OCI-LY7 (cell line): ENCODE measurements at regions not wholly inside any gene's neighbourhood (a gene's known extent, or its start where the extent isn't known, plus 50 kb on each side); places are given as distances from the start of the nearest gene placed in this dataset.

Experiments used
- BruUV-seq: library from RNA; stranded (reverse); fragments of 400-500 nt; replicated peaks from 2 replicates; lab custom pipeline; 2021; lab: Mats Ljungman, UMichigan
- CTCF ChIA-PET: fragments of 300-600 bp; sonication (Branson Sonifier 250); formaldehyde crosslinking; loops from one replicate; lab custom pipeline; 2022; ENCODE audit warnings: antibody characterized with exemption; ENCODE audit not compliant: unreplicated experiment; lab: Charles Lee
- POLR2A ChIA-PET: fragments of 300-600 bp; sonication (Branson Sonifier 250); formaldehyde crosslinking; loops from one replicate; lab custom pipeline; 2022; ENCODE audit warnings: antibody characterized with exemption; lab: Charles Lee
- DNase-seq: peaks from one replicate; pipeline ENCODE4 v3.0.0-alpha.2; 2015; ENCODE audit warnings: low spot score
- H2AFZ ChIP-seq: fragments of 200-600 bp; sonication (generic), shearing (Covaris generic); 2 replicates; pipeline ENCODE4 v1.6.1; 2014; ENCODE audit warnings: mild to moderate bottlenecking, antibody characterized with exemption, low read length, moderate library complexity
- H3K27ac ChIP-seq: fragments of 200-600 bp; sonication (generic); 2 replicates; pipeline ENCODE4 v1.5.1; 2014; ENCODE audit warnings: mixed run types, low read depth, mild to moderate bottlenecking, moderate library complexity, low read length, inconsistent platforms; ENCODE audit not compliant: poor library complexity, severe bottlenecking
- H3K36me3 ChIP-seq: fragments of 200-600 bp; sonication (generic); 2 replicates; pipeline ENCODE4 v1.6.1; 2014; ENCODE audit warnings: mild to moderate bottlenecking, antibody characterized with exemption, low read length, moderate library complexity, mixed read lengths; ENCODE audit not compliant: insufficient read depth
- H3K4me1 ChIP-seq: fragments of 200-600 bp; sonication (generic); 2 replicates; pipeline ENCODE4 v1.5.1; 2014; ENCODE audit warnings: mild to moderate bottlenecking, low read length; ENCODE audit not compliant: insufficient read depth, poor library complexity, severe bottlenecking
- H3K4me2 ChIP-seq: fragments of 200-600 bp; sonication (generic); 2 replicates; pipeline ENCODE4 v1.6.1; 2014; ENCODE audit warnings: mild to moderate bottlenecking, low read length
- H3K4me3 ChIP-seq: fragments of 200-600 bp; sonication (generic); 2 replicates; pipeline ENCODE4 v1.5.1; 2014; ENCODE audit warnings: mild to moderate bottlenecking, low read depth, low read length; ENCODE audit not compliant: poor library complexity, severe bottlenecking
- H3K79me2 ChIP-seq: fragments of 200-600 bp; sonication (generic); 2 replicates; pipeline ENCODE4 v1.6.1; 2016; ENCODE audit warnings: low read depth, mild to moderate bottlenecking, low read length, moderate library complexity, mixed read lengths; ENCODE audit not compliant: insufficient read depth
- H3K9me2 ChIP-seq: fragments of 200-600 bp; sonication (generic); 2 replicates; pipeline ENCODE4 v1.6.1; 2016; ENCODE audit warnings: mild to moderate bottlenecking, low read length, mixed read lengths; ENCODE audit not compliant: insufficient read depth
- H3K9me3 ChIP-seq: fragments of 200-600 bp; sonication (generic); 2 replicates; pipeline ENCODE4 v1.6.1; 2014; ENCODE audit warnings: mild to moderate bottlenecking, mixed run types, low read length, mixed read lengths
- H4K20me1 ChIP-seq: fragments of 200-600 bp; sonication (generic); 2 replicates; pipeline ENCODE4 v1.6.1; 2014; ENCODE audit warnings: mild to moderate bottlenecking, antibody characterized with exemption, low read length, moderate library complexity, mixed read lengths; ENCODE audit not compliant: insufficient read depth
- CTCF ChIP-seq: fragments of 200-600 bp; sonication (generic); conservative IDR thresholded peaks from 2 replicates; pipeline ENCODE4 v1.5.1; 2014; ENCODE audit warnings: mild to moderate bottlenecking, antibody characterized with exemption, low read length, moderate library complexity, mixed read lengths
- EZH2phosphoT487 ChIP-seq: fragments of 200-600 bp; sonication (generic); IDR thresholded peaks from 2 replicates; pipeline ENCODE4 v1.6.1; 2018; ENCODE audit warnings: low read depth, borderline replicate concordance, mild to moderate bottlenecking, mixed run types, antibody characterized with exemption, low read length, moderate library complexity, mixed read lengths
- intact Hi-C: fragments of 100-400 bp; cut with micrococcal nuclease; formaldehyde crosslinking; loops from one replicate; pipeline ENCODE4 v1.10.0; 2022; ENCODE audit not compliant: unreplicated experiment

- POLR2A ChIA-PET: no interaction called here
- no peaks in the 10 kb centered on the region for H3K36me3 ChIP-seq
- H3K4me3 ChIP-seq: no peak overlapping the region
- H3K4me2 ChIP-seq: no peak overlapping the region
- no peaks in the 10 kb centered on the region for H3K4me1 ChIP-seq
- no peak overlapping the region for H2AFZ ChIP-seq
- no peaks in the 10 kb centered on the region for H3K9me3 ChIP-seq
- no peak for DNase-seq
- no peaks in the 10 kb centered on the region for H3K9me2 ChIP-seq
- H3K79me2 ChIP-seq: no peaks in the 10 kb centered on the region
- no peaks in the 10 kb centered on the region for H4K20me1 ChIP-seq
- CTCF ChIA-PET: no interaction called here
- no TSS peak for BruUV-seq
- H3K27ac ChIP-seq: no peak overlapping the region
- TF ChIP-seq EZH2phosphoT487 (no peak), CTCF (no peak)
- intact Hi-C loops: no loop called here
Observed at GRCh38 chr7:108838198-108838597, 268.5 kb downstream of the DNAJB9 start.

- no peak overlapping the region for H3K4me3 ChIP-seq
- H3K4me1 ChIP-seq: no peaks in the 10 kb centered on the region
- H2AFZ ChIP-seq: no peak overlapping the region
- H3K36me3 ChIP-seq: no peaks in the 10 kb centered on the region
- no peak overlapping the region for H3K27ac ChIP-seq
- H3K9me3 ChIP-seq: no peaks in the 10 kb centered on the region
- no peaks in the 10 kb centered on the region for H3K9me2 ChIP-seq
- TF ChIP-seq CTCF (no peak), EZH2phosphoT487 (no peak)
- no peak for DNase-seq
- POLR2A ChIA-PET: no interaction called here
- no peaks in the 10 kb centered on the region for H4K20me1 ChIP-seq
- no peak overlapping the region for H3K4me2 ChIP-seq
- intact Hi-C loops: no loop called here
- no peaks in the 10 kb centered on the region for H3K79me2 ChIP-seq
- CTCF ChIA-PET: no interaction called here
- no TSS peak for BruUV-seq
Observed at GRCh38 chr7:108839076-108839475, 269.4 kb downstream of the DNAJB9 start.

GRCh38 chr7:108845951-108846350 lies 276.3 kb downstream of the DNAJB9 start:
- BruUV-seq: no TSS peak
- POLR2A ChIA-PET: no interaction called here

More at GRCh38 chr7:108845951-108846350, 276.3 kb downstream of the DNAJB9 start:
- TF ChIP-seq EZH2phosphoT487: no peak
- TF ChIP-seq CTCF: no peak
- H3K79me2 ChIP-seq: no peaks in the 10 kb centered on the region
- no peak overlapping the region for H2AFZ ChIP-seq
- CTCF ChIA-PET: no interaction called here
- H3K4me1 ChIP-seq: no peaks in the 10 kb centered on the region
- no peaks in the 10 kb centered on the region for H4K20me1 ChIP-seq
- H3K9me2 ChIP-seq: no peaks in the 10 kb centered on the region
- intact Hi-C loops: no loop called here
- no peak overlapping the region for H3K4me3 ChIP-seq
- no peak overlapping the region for H3K27ac ChIP-seq
- no peak for DNase-seq
- H3K4me2 ChIP-seq: no peak overlapping the region
- H3K9me3 ChIP-seq: no peaks in the 10 kb centered on the region
- H3K36me3 ChIP-seq: no peaks in the 10 kb centered on the region
